H9 (cell line): ENCODE measurements at regions not wholly inside any gene's neighbourhood (a gene's known extent, or its start where the extent isn't known, plus 50 kb on each side); places are given as distances from the start of the nearest gene placed in this dataset.
"Not testable (repeated sequence)": the region's sequence is repeated elsewhere in the genome, so short reads cannot be mapped to it uniquely, and the experiment has no call there.

Experiments
- DNase-seq: peaks from one replicate; pipeline ENCODE4 v3.0.0-alpha.2; 2017
- H2AFZ ChIP-seq: one replicate; pipeline ENCODE4 v1.6.1; 2013; ENCODE audit warnings: mild to moderate bottlenecking, low read length, control low read depth, moderate library complexity
- H2AK5ac ChIP-seq: 2 replicates; pipeline ENCODE4 v1.6.1; 2013; ENCODE audit warnings: low read length, control low read depth, mixed read lengths; ENCODE audit not compliant: insufficient read length
- H2BK120ac ChIP-seq: one replicate; pipeline ENCODE4 v1.6.1; 2013; ENCODE audit warnings: low read depth, mild to moderate bottlenecking, low read length, control low read depth, inconsistent platforms; ENCODE audit not compliant: poor library complexity, severe bottlenecking
- H2BK12ac ChIP-seq: 2 replicates; pipeline ENCODE4 v1.6.1; 2013; ENCODE audit warnings: low read length, control low read depth, mixed read lengths, low read depth; ENCODE audit not compliant: insufficient read length
- H2BK15ac ChIP-seq: 2 replicates; pipeline ENCODE4 v1.6.1; 2013; ENCODE audit warnings: low read depth, low read length, control low read depth
- H2BK20ac ChIP-seq: one replicate; pipeline ENCODE4 v1.6.1; 2013; ENCODE audit warnings: low read depth, mild to moderate bottlenecking, low read length, control low read depth, inconsistent platforms; ENCODE audit not compliant: poor library complexity, severe bottlenecking
- H2BK5ac ChIP-seq: 2 replicates; pipeline ENCODE4 v1.6.1; 2013; ENCODE audit warnings: low read length, control low read depth, mixed read lengths; ENCODE audit not compliant: insufficient read length
- H3K14ac ChIP-seq: 2 replicates; pipeline ENCODE4 v1.6.1; 2013; ENCODE audit warnings: low read length, control low read depth; ENCODE audit not compliant: insufficient read depth
- H3K18ac ChIP-seq: 2 replicates; pipeline ENCODE4 v1.6.1; 2013; ENCODE audit warnings: low read depth, mild to moderate bottlenecking, mixed read lengths, low read length, control low read depth; ENCODE audit not compliant: insufficient read length
- H3K23ac ChIP-seq: 2 replicates; pipeline ENCODE4 v1.6.1; 2013; ENCODE audit warnings: low read length, control low read depth, mixed read lengths, low read depth; ENCODE audit not compliant: insufficient read length
- H3K23me2 ChIP-seq: 2 replicates; pipeline ENCODE4 v1.6.1; 2013; ENCODE audit warnings: low read depth, mild to moderate bottlenecking, mixed read lengths, low read length, control low read depth; ENCODE audit not compliant: insufficient read length, poor library complexity, severe bottlenecking
- H3K27ac ChIP-seq: 2 replicates; pipeline ENCODE4 v1.5.1; 2013; ENCODE audit warnings: low read length, control low read depth, mixed read lengths, low read depth; ENCODE audit not compliant: insufficient read length
- H3K27me3 ChIP-seq: 2 replicates; pipeline ENCODE4 v1.6.1; 2013; ENCODE audit warnings: low read length, control low read depth, inconsistent platforms; ENCODE audit not compliant: insufficient read depth
- H3K4ac ChIP-seq: 2 replicates; pipeline ENCODE4 v1.6.1; 2013; ENCODE audit warnings: low read depth, mild to moderate bottlenecking, control low read depth, inconsistent platforms, low read length, moderate library complexity
- H3K4me1 ChIP-seq: 2 replicates; pipeline ENCODE4 v1.6.1; 2013; ENCODE audit warnings: low read length, control low read depth, inconsistent platforms; ENCODE audit not compliant: insufficient read depth
- H3K4me2 ChIP-seq: 2 replicates; pipeline ENCODE4 v1.6.1; 2013; ENCODE audit warnings: low read length, control low read depth, mixed read lengths; ENCODE audit not compliant: insufficient read length, insufficient read depth
- H3K56ac ChIP-seq: 2 replicates; pipeline ENCODE4 v1.6.1; 2013; ENCODE audit warnings: low read depth, mild to moderate bottlenecking, mixed read lengths, low read length, control low read depth; ENCODE audit not compliant: insufficient read length
- H3K79me1 ChIP-seq: 2 replicates; pipeline ENCODE4 v1.6.1; 2013; ENCODE audit warnings: low read depth, mild to moderate bottlenecking, moderate library complexity, low read length, control low read depth, inconsistent platforms; ENCODE audit not compliant: insufficient read depth, poor library complexity, severe bottlenecking
- H3K79me2 ChIP-seq: 2 replicates; pipeline ENCODE4 v1.6.1; 2013; ENCODE audit warnings: low read length, control low read depth, inconsistent platforms; ENCODE audit not compliant: insufficient read depth
- H3K9ac ChIP-seq: 2 replicates; pipeline ENCODE4 v1.6.1; 2013; ENCODE audit warnings: low read length, control low read depth, mixed read lengths; ENCODE audit not compliant: insufficient read length; ENCODE audit errors: extremely low read depth
- H3K9me3 ChIP-seq: one replicate; pipeline ENCODE4 v1.6.1; 2013; ENCODE audit warnings: low read depth, low read length, inconsistent platforms; ENCODE audit not compliant: control insufficient read depth
- H3T11ph ChIP-seq: one replicate; pipeline ENCODE4 v1.6.1; 2013; ENCODE audit warnings: mild to moderate bottlenecking, low read length, control low read depth, inconsistent platforms
- H4K20me1 ChIP-seq: one replicate; pipeline ENCODE4 v1.6.1; 2013; ENCODE audit not compliant: control insufficient read depth, insufficient read length, insufficient read depth
- H4K5ac ChIP-seq: 2 replicates; pipeline ENCODE4 v1.6.1; 2013; ENCODE audit warnings: low read depth, mild to moderate bottlenecking, mixed read lengths, low read length, control low read depth; ENCODE audit not compliant: insufficient read length
- H4K8ac ChIP-seq: replicated peaks from 2 replicates; pipeline ENCODE4 v1.6.1; 2013; ENCODE audit warnings: low read length, control low read depth, mixed read lengths, low read depth; ENCODE audit not compliant: insufficient read length
- H4K91ac ChIP-seq: 2 replicates; pipeline ENCODE4 v1.6.1; 2013; ENCODE audit warnings: low read depth, mild to moderate bottlenecking, moderate library complexity, mixed read lengths, low read length, control low read depth; ENCODE audit not compliant: insufficient read length
- H3K27ac Mint-ChIP-seq, 3 experiments: 2 replicates in 2 of 3; 3 replicates in 1 of 3; pipeline ENCODE4 v1.8.0; 2020 to 2021; ENCODE audit warnings: mixed read lengths in 3 of 3, mild to moderate bottlenecking in 1 of 3, moderate library complexity in 1 of 3
- H3K27me3 Mint-ChIP-seq: 2 replicates; pipeline ENCODE4 v1.8.0; 2021; ENCODE audit warnings: low read depth, mild to moderate bottlenecking, moderate library complexity, mixed read lengths
- H3K36me3 Mint-ChIP-seq, 3 experiments: 2 replicates in 2 of 3; 3 replicates in 1 of 3; pipeline ENCODE4 v1.8.0; 2020 to 2021; ENCODE audit warnings: low read depth in 3 of 3, mixed read lengths in 3 of 3; ENCODE audit not compliant: insufficient read depth in 1 of 3
- H3K4me1 Mint-ChIP-seq, 2 experiments: 2 replicates each; pipeline ENCODE4 v1.8.0; 2020; ENCODE audit warnings: mixed read lengths in 2 of 2
- H3K4me3 Mint-ChIP-seq, 2 experiments: 2 replicates in 1 of 2; 3 replicates in 1 of 2; pipeline ENCODE4 v1.8.0; 2020 to 2021; ENCODE audit warnings: mild to moderate bottlenecking in 2 of 2, mixed read lengths in 2 of 2, moderate library complexity in 1 of 2
- H3K9me3 Mint-ChIP-seq, 2 experiments: 2 replicates in 1 of 2; 3 replicates in 1 of 2; pipeline ENCODE4 v1.8.0; 2020; ENCODE audit warnings: mild to moderate bottlenecking in 2 of 2, mixed read lengths in 2 of 2, moderate library complexity in 1 of 2
- CTCF ChIP-seq: fragments of 200-600 bp; sonication (generic); conservative IDR thresholded peaks from 3 replicates; pipeline ENCODE4 v1.8.0; 2021; ENCODE audit warnings: antibody characterized with exemption, mild to moderate bottlenecking
- WGBS: extraction: QIAGEN DNeasy Blood & Tissue Kit; methylation state at CpG from one replicate; pipeline ENCODE4 v1.1.7; 2013; ENCODE audit warnings: missing lambda C conversion rate, low lambda C conversion rate, mixed read lengths; ENCODE audit not compliant: insufficient read length; ENCODE audit errors: extremely low coverage; 5-methylcytosine and 5-hydroxymethylcytosine counted together

- no peak overlapping the region for H2BK20ac ChIP-seq
- H3K4me3 Mint-ChIP-seq, result no peak overlapping the region
Measured at GRCh38 chr16:29139261-29139802, 154.5 kb downstream of the LAT start.

GRCh38 chr16:29138698-29139097 lies 153.8 kb downstream of the LAT start:
- not testable (repeated sequence) for H4K8ac ChIP-seq, H4K91ac ChIP-seq, H2AFZ ChIP-seq, H3K36me3 Mint-ChIP-seq, H3K27me3 ChIP-seq, H2BK15ac ChIP-seq, H4K20me1 ChIP-seq, H3K23ac ChIP-seq, H3K18ac ChIP-seq, H3T11ph ChIP-seq, H3K4me3 Mint-ChIP-seq, H3K23me2 ChIP-seq, H3K4me2 ChIP-seq, H3K4me1 ChIP-seq, H3K14ac ChIP-seq, H3K9me3 ChIP-seq, H2BK12ac ChIP-seq, H3K56ac ChIP-seq, H3K4ac ChIP-seq, H2AK5ac ChIP-seq, H4K5ac ChIP-seq, H2BK20ac ChIP-seq, H3K27ac ChIP-seq, DNase-seq, H3K79me1 ChIP-seq, H2BK5ac ChIP-seq, H3K79me2 ChIP-seq, H3K27me3 Mint-ChIP-seq, H3K9ac ChIP-seq, H3K9me3 Mint-ChIP-seq, H2BK120ac ChIP-seq
- WGBS, result no CpG with 5 or more reads among the region's 11 CpGs
- Mint-ChIP-seq H3K27ac (peak overlapping the region in 1 of 3 experiments; percentile 72; a peak in 2 of 7 replicates), H3K4me1 (peaks cover 0 to 13% of the 10 kb centered on the region in 2 experiments; a peak in 3 of 4 replicates)

More at GRCh38 chr16:29139261-29139802, 154.5 kb downstream of the LAT start:
- Histone ChIP-seq H4K91ac (no peak overlapping the region), H3K4me2 (no peak overlapping the region), H3K14ac (no peak overlapping the region), H2AFZ (no peak overlapping the region), H4K8ac (no peak overlapping the region), H2BK120ac (no peak overlapping the region), H3K27me3 (no peaks in the 10 kb centered on the region), H2BK15ac (no peak overlapping the region), H3K9ac (no peak overlapping the region), H3K56ac (no peak overlapping the region), H3K27ac (no peak overlapping the region), H4K20me1 (no peaks in the 10 kb centered on the region), H2AK5ac (no peak overlapping the region), H3K79me1 (no peaks in the 10 kb centered on the region), H3K9me3 (no peaks in the 10 kb centered on the region), H2BK5ac (no peak overlapping the region), H3K23ac (no peak overlapping the region), H3K79me2 (no peaks in the 10 kb centered on the region), H4K5ac (no peak overlapping the region), H2BK12ac (no peak overlapping the region), H3K4ac (no peak overlapping the region), H3K4me1 (no peaks in the 10 kb centered on the region), H3K23me2 (no peaks in the 10 kb centered on the region), H3T11ph (no peak overlapping the region), H3K18ac (no peak overlapping the region)
- no peak for TF ChIP-seq CTCF
- no peak for DNase-seq
- WGBS, result no CpG with 5 or more reads among the region's 17 CpGs
- Mint-ChIP-seq H3K27me3 (peaks cover 6% of the 10 kb centered on the region), H3K27ac (no peak overlapping the region), H3K36me3 (no peaks in the 10 kb centered on the region), H3K4me1 (peaks cover 0 to 15% of the 10 kb centered on the region in 2 experiments; a peak in 3 of 4 replicates), H3K9me3 (no peaks in the 10 kb centered on the region; a peak in 1 of 5 replicates)
